ENCODE measurements at regions not wholly inside any gene's neighbourhood (a gene's known extent, or its start where the extent isn't known, plus 50 kb on each side); places are given as distances from the start of the nearest gene placed in this dataset.
"Not testable (repeated sequence)": the region's sequence is repeated elsewhere in the genome, so short reads cannot be mapped to it uniquely, and the experiment has no call there.

DNA sequence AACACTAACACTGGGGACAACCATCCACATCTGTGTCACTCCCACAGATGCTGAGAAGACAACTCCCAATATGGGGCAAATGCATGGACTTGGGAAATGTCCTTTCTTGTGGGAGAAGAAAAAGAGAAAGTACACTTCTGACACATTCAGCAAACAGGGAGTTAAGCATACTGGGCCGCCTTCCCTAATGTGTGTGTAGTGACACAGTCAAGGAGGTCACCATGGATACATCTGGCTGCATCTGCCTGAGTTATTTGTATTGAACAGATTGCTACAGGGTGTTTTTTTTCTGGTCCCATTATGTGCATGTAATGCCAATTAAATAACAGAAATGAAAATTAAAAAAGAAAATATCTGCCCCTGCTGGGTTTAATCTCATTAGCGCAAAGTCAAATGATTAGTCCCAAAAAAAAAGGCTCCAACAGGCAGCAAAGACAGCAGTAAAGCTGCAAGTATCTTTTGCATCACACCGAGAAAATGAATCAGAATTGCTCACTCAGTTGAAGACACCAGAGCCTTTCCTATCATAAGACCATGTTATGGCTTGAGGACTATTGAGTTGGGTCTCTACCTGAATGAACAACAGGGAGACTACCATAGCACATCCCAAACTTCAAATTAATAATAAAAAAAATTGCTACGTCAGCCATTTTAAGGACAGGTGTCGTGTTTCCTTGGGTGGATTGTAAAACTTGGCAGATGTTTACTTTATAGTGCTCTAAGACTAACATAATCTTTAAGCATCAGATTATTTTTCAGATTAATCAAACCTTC is 395.9 kb downstream of the DTWD2 start:
- ChIA-PET POLR2A (no interaction called here), CTCF (interaction anchor here (1.5 kb wide), 1 partner anchor 200 kb away, joined by 6 read pairs; no protein-coding TSS in a partner anchor)
- DNase-seq (ENCODE audit: extremely low spot score), result no peak
- TF ChIP-seq, protein P1, sequence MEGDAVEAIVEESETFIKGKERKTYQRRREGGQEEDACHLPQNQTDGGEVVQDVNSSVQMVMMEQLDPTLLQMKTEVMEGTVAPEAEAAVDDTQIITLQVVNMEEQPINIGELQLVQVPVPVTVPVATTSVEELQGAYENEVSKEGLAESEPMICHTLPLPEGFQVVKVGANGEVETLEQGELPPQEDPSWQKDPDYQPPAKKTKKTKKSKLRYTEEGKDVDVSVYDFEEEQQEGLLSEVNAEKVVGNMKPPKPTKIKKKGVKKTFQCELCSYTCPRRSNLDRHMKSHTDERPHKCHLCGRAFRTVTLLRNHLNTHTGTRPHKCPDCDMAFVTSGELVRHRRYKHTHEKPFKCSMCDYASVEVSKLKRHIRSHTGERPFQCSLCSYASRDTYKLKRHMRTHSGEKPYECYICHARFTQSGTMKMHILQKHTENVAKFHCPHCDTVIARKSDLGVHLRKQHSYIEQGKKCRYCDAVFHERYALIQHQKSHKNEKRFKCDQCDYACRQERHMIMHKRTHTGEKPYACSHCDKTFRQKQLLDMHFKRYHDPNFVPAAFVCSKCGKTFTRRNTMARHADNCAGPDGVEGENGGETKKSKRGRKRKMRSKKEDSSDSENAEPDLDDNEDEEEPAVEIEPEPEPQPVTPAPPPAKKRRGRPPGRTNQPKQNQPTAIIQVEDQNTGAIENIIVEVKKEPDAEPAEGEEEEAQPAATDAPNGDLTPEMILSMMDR (IDR thresholded peaks at IDR 0.05; ENCODE audit: control extremely low read depth, extremely low read depth, low read depth, missing control alignments), result no peak

DNA sequence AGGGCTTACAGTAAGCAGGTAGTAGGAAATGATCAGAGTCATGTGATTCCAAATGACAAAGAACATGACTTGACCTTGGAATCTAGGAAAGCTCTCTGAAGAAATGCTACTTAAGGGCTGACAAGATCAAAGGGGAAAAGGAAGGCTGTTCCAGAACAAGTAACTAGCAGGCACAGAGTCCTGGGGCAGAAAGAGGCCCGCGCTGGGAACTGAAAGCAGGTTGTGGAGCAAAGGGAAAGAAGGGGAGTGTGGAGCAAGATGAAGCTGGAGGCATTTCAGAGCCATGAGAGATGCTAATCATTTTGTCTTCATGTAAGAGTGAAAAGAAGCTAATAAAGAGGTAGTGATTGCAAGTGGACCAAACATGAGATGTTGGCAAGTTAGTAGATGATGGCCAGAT is 397.5 kb downstream of the DTWD2 start:
- POLR2A ChIA-PET, result no interaction called here
- no peak for DNase-seq (ENCODE audit: extremely low spot score)
- TF ChIP-seq, protein P1 (IDR thresholded peaks at IDR 0.05; ENCODE audit: control extremely low read depth, extremely low read depth, low read depth, missing control alignments), result no peak
- CTCF ChIA-PET, result no interaction called here

DNA sequence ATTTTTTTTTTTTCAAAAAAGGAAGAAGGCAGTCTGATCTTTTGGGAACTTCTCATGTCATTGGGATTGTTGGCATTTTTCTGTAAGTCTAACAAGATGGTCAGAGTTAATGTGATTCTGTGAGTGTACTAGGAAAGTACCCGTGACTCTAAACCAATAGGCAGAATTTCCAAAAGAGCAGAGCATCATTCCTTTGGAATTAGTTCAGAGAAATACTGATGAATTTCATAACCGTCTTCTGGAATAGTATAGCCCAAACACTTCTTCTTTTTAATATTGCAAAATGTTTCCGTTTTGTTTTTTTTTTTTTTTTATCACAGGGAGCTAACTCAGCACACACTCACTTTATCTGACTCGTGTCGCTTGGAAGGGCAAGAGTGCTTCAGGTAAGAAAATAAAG is 407.4 kb downstream of the DTWD2 start:
- ChIA-PET POLR2A (no interaction called here), CTCF (no interaction called here)
- DNase-seq (ENCODE audit: extremely low spot score), result no peak
- TF ChIP-seq, protein P1 (IDR thresholded peaks at IDR 0.05; ENCODE audit: control extremely low read depth, extremely low read depth, low read depth, missing control alignments), result no peak

DNA sequence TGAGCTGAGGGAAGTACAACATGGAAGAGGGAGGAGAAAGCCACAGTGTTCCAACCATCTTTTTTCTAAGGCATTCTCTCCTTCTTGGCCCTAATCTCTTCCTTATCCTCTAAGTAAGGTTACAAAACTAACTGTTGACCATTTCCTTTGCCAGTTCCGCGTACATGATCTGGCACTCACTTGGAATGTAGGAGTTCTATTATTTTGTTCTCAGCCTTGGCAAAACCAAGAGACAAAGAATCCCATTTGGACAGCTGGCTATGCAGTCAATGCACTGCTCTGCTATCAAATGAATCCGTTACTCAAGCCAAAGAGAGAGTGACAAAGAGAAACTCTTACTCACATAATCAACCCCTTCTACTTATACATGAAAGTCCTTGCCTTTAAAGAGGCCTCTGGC is 410.3 kb downstream of the DTWD2 start:
- DNase-seq (ENCODE audit: extremely low spot score), result no peak
- POLR2A ChIA-PET, result no interaction called here
- TF ChIP-seq, protein P1 (IDR thresholded peaks at IDR 0.05; ENCODE audit: control extremely low read depth, extremely low read depth, low read depth, missing control alignments), result no peak
- CTCF ChIA-PET, result no interaction called here

DNA sequence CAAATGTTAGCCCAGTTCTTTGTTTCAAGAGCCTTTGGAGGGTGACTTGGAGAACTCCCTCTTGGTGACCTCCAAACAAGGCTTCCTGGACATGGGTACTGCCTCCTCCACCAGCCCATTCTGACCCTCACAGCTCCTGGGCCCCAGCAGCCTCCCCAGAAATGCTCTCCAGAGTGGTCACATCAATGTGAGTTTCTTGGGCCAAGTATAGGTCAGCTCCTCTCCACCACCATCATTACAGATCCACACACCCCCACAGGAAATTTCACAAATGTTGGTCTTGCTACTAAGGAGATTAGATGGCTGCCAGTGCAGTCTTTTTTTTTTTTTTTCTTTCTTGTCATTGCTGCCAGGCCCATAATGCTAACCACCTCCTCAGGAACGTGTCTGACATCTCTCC is 410.7 kb downstream of the DTWD2 start:
- ChIA-PET CTCF (no interaction called here), POLR2A (no interaction called here)
- DNase-seq (ENCODE audit: extremely low spot score), result no peak
- TF ChIP-seq, protein P1 (IDR thresholded peaks at IDR 0.05; ENCODE audit: control extremely low read depth, extremely low read depth, low read depth, missing control alignments), result no peak

DNA sequence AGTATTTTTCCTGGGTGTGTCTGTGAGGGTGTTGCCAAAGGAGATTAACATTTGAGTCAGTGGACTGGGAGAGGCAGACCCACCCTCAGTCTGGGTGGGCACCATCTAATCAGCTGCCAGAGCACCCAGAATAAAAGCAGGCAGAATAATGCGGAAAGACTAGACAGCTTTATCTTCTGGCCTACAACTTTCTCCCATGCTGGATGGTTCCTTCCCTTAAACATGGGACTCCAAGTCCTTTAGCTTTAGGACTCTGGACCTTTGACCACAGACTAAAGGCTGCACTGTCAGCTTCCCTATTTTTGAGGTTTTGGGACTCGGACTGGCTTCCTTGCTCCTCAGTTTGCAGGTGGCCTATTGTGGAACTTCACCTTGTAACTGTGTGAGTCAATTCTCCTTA is 418.1 kb downstream of the DTWD2 start:
- POLR2A ChIA-PET; DNase-seq (ENCODE audit: extremely low spot score): not testable (repeated sequence)
- CTCF ChIA-PET, result interaction anchor here (0.7 to 1.2 kb wide), 2 partner anchors 11 to 221 kb away, joined by 3 read pairs; no protein-coding TSS in a partner anchor

DNA sequence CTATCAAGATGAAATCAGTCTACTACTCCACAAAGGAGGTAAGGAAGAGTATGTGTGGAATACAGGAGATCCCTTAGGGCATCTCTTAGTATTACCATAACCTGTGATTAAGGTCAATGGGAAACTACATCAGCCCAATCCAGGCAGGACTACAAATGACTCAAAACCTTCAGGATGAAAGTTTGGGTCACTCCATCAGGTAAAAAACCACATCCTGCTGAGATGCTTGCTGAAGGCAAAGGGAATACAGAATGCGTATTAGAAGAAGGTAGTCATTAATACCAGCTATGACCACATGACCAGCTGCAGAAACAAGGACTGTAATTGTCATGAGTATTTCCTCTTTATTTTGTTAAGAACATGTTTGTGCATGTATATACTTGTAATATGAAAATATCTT is 418.8 kb downstream of the DTWD2 start:
- DNase-seq (ENCODE audit: extremely low spot score); POLR2A ChIA-PET: not testable (repeated sequence)
- CTCF ChIA-PET, result interaction anchor here (0.7 to 1.2 kb wide), 2 partner anchors 10 to 222 kb away, joined by 3 read pairs; no protein-coding TSS in a partner anchor
